Lung (tissue), 11 donors: ENCODE measurements at regions not wholly inside any gene's neighbourhood (a gene's known extent, or its start where the extent isn't known, plus 50 kb on each side); places are given as distances from the start of the nearest gene placed in this dataset.

Experiments
- ATAC-seq: fragments of 200-7000 bp; cut with Tn5 transposase; one replicate; pipeline ENCODE4 v1.9.1; 2020; ENCODE audit warnings: moderate number of reproducible peaks; ENCODE audit not compliant: insufficient read depth, low FRiP score
- DNase-seq, 3 donors: peaks; one replicate each; pipeline ENCODE4 v3.0.0-alpha.2; 2013 to 2017
- H3K27ac ChIP-seq, 2 donors: one replicate each; pipeline ENCODE4 v1.5.1; 2013; ENCODE audit warnings: mild to moderate bottlenecking in 2 of 2, moderate library complexity in 2 of 2, control low read depth in 1 of 2, inconsistent platforms in 1 of 2, low read depth in 1 of 2, low read length in 1 of 2
- H3K27me3 ChIP-seq, 3 donors: one replicate each; pipeline ENCODE4 v1.5.1; 2013; ENCODE audit warnings: low read length in 2 of 3; ENCODE audit not compliant: control insufficient read depth in 3 of 3, insufficient read depth in 3 of 3
- H3K36me3 ChIP-seq, 4 donors: one replicate each; pipeline ENCODE4 v1.5.1; 2013; ENCODE audit warnings: low read length in 4 of 4, mild to moderate bottlenecking in 1 of 4, moderate library complexity in 1 of 4; ENCODE audit not compliant: control insufficient read depth in 4 of 4, insufficient read depth in 4 of 4
- H3K4me1 ChIP-seq, 5 donors: one replicate each; pipeline ENCODE4 v1.5.1; 2013; ENCODE audit warnings: low read length in 5 of 5, mild to moderate bottlenecking in 2 of 5, moderate library complexity in 1 of 5; ENCODE audit not compliant: control insufficient read depth in 5 of 5, insufficient read depth in 5 of 5
- H3K4me3 ChIP-seq: one replicate; pipeline ENCODE4 v1.5.1; 2013; ENCODE audit warnings: mild to moderate bottlenecking, control low read depth, moderate library complexity
- H3K9ac ChIP-seq, 2 donors: one replicate each; pipeline ENCODE4 v1.5.1; 2013; ENCODE audit warnings: low read length in 2 of 2, control low read depth in 1 of 2; ENCODE audit not compliant: insufficient read depth in 1 of 2
- H3K9me3 ChIP-seq, 4 donors: one replicate each; pipeline ENCODE4 v1.5.1; 2013; ENCODE audit warnings: low read length in 3 of 4, mild to moderate bottlenecking in 1 of 4, moderate library complexity in 1 of 4; ENCODE audit not compliant: control insufficient read depth in 4 of 4, insufficient read depth in 3 of 4
- CTCF ChIP-seq: IDR thresholded peaks from 2 replicates; pipeline ENCODE4 v1.5.1; 2012; ENCODE audit warnings: mild to moderate bottlenecking; ENCODE audit errors: control extremely low read depth, extremely low read depth
- WGBS, 2 donors: extraction: QIAGEN DNeasy Blood & Tissue Kit; methylation state at CpG; one replicate each; pipeline ENCODE4 v1.1.7; 2013; 5-methylcytosine and 5-hydroxymethylcytosine counted together
- donor health status: control.
- donor health status: control.
- donor health status: Bipolar disorder and iron deficiency.
- donor health status: healthy.
- donor health status: DM: yes; HTN: yes; CAD: no.

GRCh38 chr4:177242651-177243286, 66.9 kb upstream of the NEIL3 start:
- Histone ChIP-seq H3K4me1 (peaks cover 0 to 31% (median 0%) of the 10 kb centered on the region in 5 donors), H3K27ac (no peak overlapping the region), H3K36me3 (no peaks in the 10 kb centered on the region), H3K4me3 (no peak overlapping the region), H3K27me3 (no peaks in the 10 kb centered on the region), H3K9ac (no peak overlapping the region), H3K9me3 (no peaks in the 10 kb centered on the region)
- DNase-seq (peak in 1 of 3 donors; percentile 51), ATAC-seq (no peak)
- WGBS, 2 donors: 86 to 91% methylated on average over 7 of the region's 7 CpGs
- no peak for TF ChIP-seq CTCF

GRCh38 chr4:177246641-177247584, 62.8 kb upstream of the NEIL3 start:
- ATAC-seq: no peak
- Histone ChIP-seq H3K4me1 (peaks cover 0 to 20% (median 0%) of the 10 kb centered on the region in 5 donors), H3K36me3 (no peaks in the 10 kb centered on the region), H3K4me3 (no peak overlapping the region), H3K27me3 (no peaks in the 10 kb centered on the region), H3K27ac (no peak overlapping the region), H3K9ac (no peak overlapping the region), H3K9me3 (no peaks in the 10 kb centered on the region)
- WGBS, 2 donors: 73 to 79% methylated on average over 10 of the region's 10 CpGs
- no peak for TF ChIP-seq CTCF
- peak in 2 of 3 donors; percentile 46 to 72 for DNase-seq

GRCh38 chr4:177250056-177250696, 59.5 kb upstream of the NEIL3 start:
- WGBS, 2 donors: 14 to 15% methylated on average over 15 of the region's 15 CpGs
- Histone ChIP-seq H3K4me1 (peaks cover 0 to 16% (median 0%) of the 10 kb centered on the region in 5 donors), H3K27me3 (no peaks in the 10 kb centered on the region), H3K36me3 (no peaks in the 10 kb centered on the region), H3K9me3 (no peaks in the 10 kb centered on the region), H3K9ac (peak overlapping the region in 1 of 2 donors; percentile 46), H3K4me3 (no peak overlapping the region), H3K27ac (no peak overlapping the region)
- ATAC-seq (peak; percentile 92), DNase-seq (peak; percentile 74 to 80 (median 80))
- peak; percentile 94 for TF ChIP-seq CTCF
